Pancreas (tissue), 10 donors: ENCODE measurements at regions not wholly inside any gene's neighbourhood (a gene's known extent, or its start where the extent isn't known, plus 50 kb on each side); places are given as distances from the start of the nearest gene placed in this dataset.

Experiments used
- ATAC-seq, 4 donors: fragments of 200-7000 bp; cut with Tn5 transposase; one replicate each; pipeline versions ENCODE4 v1.8.0 to v1.9.1; 2020; ENCODE audit warnings: mild to moderate bottlenecking in 4 of 4, moderate library complexity in 4 of 4
- DNase-seq, 6 donors: peaks; one replicate each; pipeline ENCODE4 v3.0.0-alpha.2; 2020
- FAIRE-seq: peaks from 2 replicates; lab custom pipeline; 2012; peaks lifted over from hg19 to GRCh38; lab: Jason Lieb, UNC
- H3K27ac ChIP-seq, 4 donors: fragments of 200-600 bp; sonication (generic); 1 replicate in 3 of 4; 2 replicates in 1 of 4; pipeline versions ENCODE4 v1.5.0 to v1.8.0; 2020
- H3K27me3 ChIP-seq, 4 donors: fragments of 200-600 bp; one replicate each; pipeline ENCODE4 v1.8.0; 2021
- H3K36me3 ChIP-seq, 3 donors: fragments of 200-600 bp; sonication (generic) in 1 of 3; one replicate each; pipeline versions ENCODE4 v1.5.0 to v1.8.0; 2020 to 2021
- H3K4me1 ChIP-seq, 3 donors: fragments of 200-600 bp; one replicate each; pipeline ENCODE4 v1.8.0; 2021
- H3K4me3 ChIP-seq, 4 donors: fragments of 200-600 bp; sonication (generic) in 2 of 4; one replicate each; pipeline versions ENCODE4 v1.5.0 to v1.8.0; 2020 to 2021
- H3K9me3 ChIP-seq, 4 donors: fragments of 200-600 bp; one replicate each; pipeline ENCODE4 v1.8.0; 2021
- WGBS, 2 donors: extraction: QIAGEN DNeasy Blood & Tissue Kit; methylation state at CpG; one replicate each; pipeline ENCODE4 v1.1.7; 2013; 5-methylcytosine and 5-hydroxymethylcytosine counted together
- intact Hi-C, 3 donors: fragments of 100-400 bp; cut with DNase I; formaldehyde crosslinking; loops; one replicate each; pipeline versions ENCODE4 v1.11.1 to v1.14.2; 2022
- TF ChIP-seq, protein P1 (sequence below), 4 donors: fragments of 200-600 bp; sonication (generic) in 3 of 4; IDR thresholded peaks; one replicate each; pipeline versions ENCODE4 v1.5.0 to v1.8.0; 2021; ENCODE audit warnings: antibody characterized with exemption in 4 of 4
- donor health status: healthy with polysubstance abuse.
- donor health status: DM: no; HTN: no; CAD: no; lungs with moderate emphysema.
- donor health status: DM: no; HTN: no; CAD: no.
- donor health status: control.
- donor health status: control.
- donor health status: Bipolar disorder and iron deficiency.
- donor health status: DM: yes; HTN: yes; CAD: no.
- donor health status: DM: no; HTN: no; CAD: no.
- donor health status: DM: no; HTN: no; CAD: no.
- donor health status: DM: yes; HTN: yes; CAD: no.

DNA sequence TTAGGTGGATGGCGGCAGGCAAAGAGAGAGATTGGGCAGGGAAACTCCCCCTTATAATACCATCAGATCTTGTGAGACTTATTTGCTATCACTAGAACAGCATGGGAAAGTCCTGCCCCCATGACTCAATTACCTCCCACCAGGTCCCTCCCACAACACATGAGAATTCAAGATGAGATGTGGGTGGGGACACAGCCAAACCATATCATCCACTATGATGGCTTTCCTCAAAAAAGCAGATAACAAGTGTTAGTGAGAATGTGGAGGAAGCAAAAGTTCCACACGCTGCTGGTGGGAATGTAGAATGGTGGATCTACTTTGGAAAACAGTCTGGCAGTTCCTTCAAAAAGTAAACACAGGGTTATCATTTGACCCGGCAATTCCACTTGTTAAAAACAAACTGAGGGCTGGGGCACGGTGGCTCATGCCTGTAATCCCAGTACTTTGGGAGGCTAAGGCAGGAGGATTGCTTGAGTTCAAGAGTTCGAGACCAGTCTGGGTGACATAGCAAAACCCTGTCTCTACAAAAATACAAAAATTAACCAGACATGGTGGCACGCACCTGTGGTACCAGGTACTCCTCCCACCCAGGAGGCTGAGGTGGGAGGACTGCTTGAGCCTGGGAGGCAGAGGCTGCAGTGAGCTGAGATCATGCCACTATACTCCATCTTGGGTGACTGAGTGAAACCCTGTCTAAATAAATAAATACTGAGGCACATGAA is 161.4 kb upstream of the EEPD1 start:
- Histone ChIP-seq H3K27ac (no peak overlapping the region), H3K4me3 (no peak overlapping the region), H3K4me1 (peaks cover 8 to 13% (median 8%) of the 10 kb centered on the region in 3 donors), H3K27me3 (no peaks in the 10 kb centered on the region), H3K9me3 (no peaks in the 10 kb centered on the region), H3K36me3 (no peaks in the 10 kb centered on the region)
- ATAC-seq: no peak
- TF ChIP-seq, protein P1, sequence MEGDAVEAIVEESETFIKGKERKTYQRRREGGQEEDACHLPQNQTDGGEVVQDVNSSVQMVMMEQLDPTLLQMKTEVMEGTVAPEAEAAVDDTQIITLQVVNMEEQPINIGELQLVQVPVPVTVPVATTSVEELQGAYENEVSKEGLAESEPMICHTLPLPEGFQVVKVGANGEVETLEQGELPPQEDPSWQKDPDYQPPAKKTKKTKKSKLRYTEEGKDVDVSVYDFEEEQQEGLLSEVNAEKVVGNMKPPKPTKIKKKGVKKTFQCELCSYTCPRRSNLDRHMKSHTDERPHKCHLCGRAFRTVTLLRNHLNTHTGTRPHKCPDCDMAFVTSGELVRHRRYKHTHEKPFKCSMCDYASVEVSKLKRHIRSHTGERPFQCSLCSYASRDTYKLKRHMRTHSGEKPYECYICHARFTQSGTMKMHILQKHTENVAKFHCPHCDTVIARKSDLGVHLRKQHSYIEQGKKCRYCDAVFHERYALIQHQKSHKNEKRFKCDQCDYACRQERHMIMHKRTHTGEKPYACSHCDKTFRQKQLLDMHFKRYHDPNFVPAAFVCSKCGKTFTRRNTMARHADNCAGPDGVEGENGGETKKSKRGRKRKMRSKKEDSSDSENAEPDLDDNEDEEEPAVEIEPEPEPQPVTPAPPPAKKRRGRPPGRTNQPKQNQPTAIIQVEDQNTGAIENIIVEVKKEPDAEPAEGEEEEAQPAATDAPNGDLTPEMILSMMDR (IDR thresholded peaks at IDR 0.05): no peak
- no peak for FAIRE-seq
- 59 to 64% methylated on average over 6 of the region's 6 CpGs for WGBS, 2 donors
- intact Hi-C loops: no loop called here
- no peak for DNase-seq

DNA sequence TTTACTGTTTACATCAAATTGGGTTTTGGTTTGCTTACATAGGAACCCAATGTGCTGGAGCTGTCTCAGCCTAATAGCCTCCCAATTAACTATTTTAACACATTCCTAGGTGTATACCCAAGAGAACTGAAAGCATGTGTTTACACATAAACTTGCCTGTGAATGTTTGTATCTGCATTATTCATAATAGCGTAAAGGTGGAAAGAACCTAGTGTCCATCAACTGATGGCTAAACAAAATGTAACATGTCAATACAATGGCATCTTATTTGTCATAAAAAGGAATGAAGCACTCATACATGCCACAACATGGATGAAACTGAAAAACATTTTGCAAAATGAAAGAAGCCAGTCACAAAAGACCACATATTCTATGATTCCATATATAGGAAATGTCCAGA is 160.6 kb upstream of the EEPD1 start:
- 93 to 97% methylated on average over 1 of the region's 1 CpG for WGBS, 2 donors
- Histone ChIP-seq H3K27ac (no peak overlapping the region), H3K4me3 (no peak overlapping the region), H3K27me3 (no peaks in the 10 kb centered on the region), H3K9me3 (no peaks in the 10 kb centered on the region), H3K4me1 (peaks cover 8 to 13% (median 8%) of the 10 kb centered on the region in 3 donors), H3K36me3 (no peaks in the 10 kb centered on the region)
- no peak for DNase-seq
- TF ChIP-seq, protein P1 (IDR thresholded peaks at IDR 0.05): no peak
- intact Hi-C loops: no loop called here
- FAIRE-seq: no peak
- ATAC-seq: no peak

DNA sequence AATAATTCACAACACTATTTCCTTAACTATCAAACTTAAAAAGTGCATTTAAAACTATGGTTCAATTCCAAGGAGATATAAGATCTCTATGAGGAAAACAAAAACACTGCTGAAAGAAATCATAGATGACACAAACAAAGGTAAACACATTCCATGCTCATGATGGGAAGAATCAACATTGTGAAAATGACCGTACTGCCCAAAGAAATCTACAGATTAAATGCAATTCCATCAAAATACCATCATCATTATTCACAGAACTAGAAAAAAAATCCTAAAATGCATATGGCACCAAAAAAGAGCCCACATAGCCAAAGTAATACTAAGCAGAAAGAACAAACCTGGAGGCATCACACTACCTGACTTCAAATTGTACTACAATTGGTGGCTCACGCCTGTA is 159.9 kb upstream of the EEPD1 start:
- Histone ChIP-seq H3K4me3 (no peak overlapping the region), H3K4me1 (peaks cover 4 to 11% (median 5%) of the 10 kb centered on the region in 3 donors), H3K9me3 (no peaks in the 10 kb centered on the region), H3K36me3 (no peaks in the 10 kb centered on the region), H3K27ac (no peak overlapping the region), H3K27me3 (no peaks in the 10 kb centered on the region)
- intact Hi-C loops: no loop called here
- FAIRE-seq: no peak
- 82 to 87% methylated on average over 2 of the region's 2 CpGs for WGBS, 2 donors
- ATAC-seq: no peak
- TF ChIP-seq, protein P1 (IDR thresholded peaks at IDR 0.05): no peak
- DNase-seq: no peak

DNA sequence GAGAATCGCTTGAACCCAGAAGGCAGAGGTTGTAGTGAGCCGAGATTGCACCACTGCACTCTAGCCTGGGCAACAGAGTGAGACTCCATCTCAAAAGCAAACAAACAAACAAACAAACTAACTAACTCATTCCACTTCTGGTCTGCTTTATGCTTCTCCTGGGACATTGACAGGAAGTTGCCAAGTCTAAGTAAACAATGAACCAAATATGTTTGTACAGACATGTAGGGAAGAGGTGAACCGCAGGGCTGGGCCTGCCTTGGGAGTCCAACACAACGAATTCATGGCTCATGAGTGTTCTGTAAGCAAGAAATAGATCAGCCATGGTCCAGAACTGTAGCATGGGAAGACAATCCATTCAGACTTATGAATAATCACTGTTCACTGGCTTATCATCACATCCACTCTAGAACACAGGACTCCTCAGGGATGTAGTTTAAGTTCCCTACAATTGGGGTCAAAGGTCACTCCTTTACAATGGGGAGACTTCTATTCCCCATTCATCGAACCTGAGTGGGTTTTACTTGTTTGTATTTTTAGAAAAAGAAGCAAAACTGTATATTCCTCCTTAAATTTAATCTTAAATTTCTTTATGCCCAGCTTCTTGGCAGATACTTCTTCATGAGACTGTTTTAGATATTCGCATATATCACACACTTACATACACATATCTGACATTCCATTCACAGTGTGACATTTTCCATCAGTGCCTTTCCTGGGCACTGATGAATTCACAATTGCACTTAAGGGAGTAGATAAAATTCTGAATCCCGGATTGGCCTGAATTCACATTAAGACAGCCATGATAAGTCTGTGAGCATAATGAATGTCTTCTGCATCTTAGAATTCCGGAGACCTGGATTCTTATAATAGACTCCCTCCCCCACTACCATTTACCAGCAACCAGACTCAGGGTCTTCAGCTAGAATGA is 159.1 kb upstream of the EEPD1 start:
- no peaks in the 10 kb centered on the region for H3K36me3 ChIP-seq
- no peaks in the 10 kb centered on the region for H3K9me3 ChIP-seq
- H3K27me3 ChIP-seq: no peaks in the 10 kb centered on the region
- no peak for FAIRE-seq
- intact Hi-C loops: no loop called here
- ATAC-seq: no peak
- DNase-seq: no peak
- peaks cover 0 to 4% (median 0%) of the 10 kb centered on the region in 3 donors for H3K4me1 ChIP-seq
- no peak overlapping the region for H3K27ac ChIP-seq
- 82 to 84% methylated on average over 8 of the region's 8 CpGs for WGBS, 2 donors
- TF ChIP-seq, protein P1 (IDR thresholded peaks at IDR 0.05): no peak
- H3K4me3 ChIP-seq: no peak overlapping the region
